H1 (cell line): ENCODE measurements at regions not wholly inside any gene's neighbourhood (a gene's known extent, or its start where the extent isn't known, plus 50 kb on each side); places are given as distances from the start of the nearest gene placed in this dataset.

ENCODE experiments used
- CTCF ChIA-PET: fragments of 300-600 bp; sonication (Branson Sonifier 250); formaldehyde crosslinking; loops from one replicate; lab custom pipeline; 2021; ENCODE audit not compliant: partially characterized antibody; lab: Charles Lee
- POLR2A ChIA-PET: fragments of 300-600 bp; sonication (Branson Sonifier 250); formaldehyde crosslinking; loops from one replicate; lab custom pipeline; 2021; ENCODE audit warnings: inconsistent platforms; ENCODE audit not compliant: partially characterized antibody; lab: Charles Lee
- DNase-seq, 2 experiments: peaks; one replicate each; pipeline versions ENCODE4 v3.0.0 to v3.0.0-alpha.2; 2010 to 2022; ENCODE audit warnings: low spot score in 2 of 2, low read depth in 1 of 2, mixed read lengths in 1 of 2
- FAIRE-seq: peaks from 2 replicates; lab custom pipeline; 2011; peaks lifted over from hg19 to GRCh38; lab: Jason Lieb, UNC
- H2AFZ ChIP-seq: 2 replicates; pipeline ENCODE4 v1.8.1; 2012; ENCODE audit warnings: low read length, inconsistent platforms
- H2AK5ac ChIP-seq: 2 replicates; pipeline ENCODE4 v1.6.1; 2013; ENCODE audit warnings: low read depth, low read length
- H2BK120ac ChIP-seq: replicated peaks from 2 replicates; pipeline ENCODE3; 2013; ENCODE audit warnings: low read depth, low read length, inconsistent platforms
- H2BK12ac ChIP-seq: 2 replicates; pipeline ENCODE4 v1.6.1; 2013; ENCODE audit warnings: low read depth, low read length
- H2BK15ac ChIP-seq: 2 replicates; pipeline ENCODE4 v1.6.1; 2013; ENCODE audit warnings: low read length
- H2BK20ac ChIP-seq: 2 replicates; pipeline ENCODE4 v1.6.1; 2013; ENCODE audit warnings: low read length
- H2BK5ac ChIP-seq: 2 replicates; pipeline ENCODE4 v1.6.1; 2013; ENCODE audit warnings: low read depth, low read length
- H3K14ac ChIP-seq: 2 replicates; pipeline ENCODE4 v1.6.1; 2013; ENCODE audit warnings: inconsistent platforms; ENCODE audit not compliant: insufficient read length
- H3K18ac ChIP-seq: 2 replicates; pipeline ENCODE4 v1.6.1; 2013; ENCODE audit warnings: low read length; ENCODE audit errors: extremely low read depth
- H3K23ac ChIP-seq: 2 replicates; pipeline ENCODE4 v1.6.1; 2013; ENCODE audit warnings: inconsistent platforms; ENCODE audit not compliant: insufficient read length
- H3K23me2 ChIP-seq: 2 replicates; pipeline ENCODE4 v1.6.1; 2013; ENCODE audit warnings: low read depth, low read length
- H3K27ac ChIP-seq: 2 replicates; pipeline ENCODE4 v1.6.1; 2011; ENCODE audit warnings: low read depth, low read length, inconsistent platforms
- H3K27me3 ChIP-seq, 4 experiments: replicated peaks in 1 of 4; 1 replicate in 1 of 4; 2 replicates in 3 of 4; pipeline versions ENCODE4 v1.6.1 to v1.8.1; 2011 to 2013; ENCODE audit warnings: low read length in 3 of 4, mild to moderate bottlenecking in 3 of 4, inconsistent platforms in 2 of 4, mixed read lengths in 2 of 4, moderate library complexity in 1 of 4; ENCODE audit not compliant: control insufficient read depth in 3 of 4, insufficient read depth in 3 of 4; ENCODE audit errors: extremely low read depth in 1 of 4
- H3K36me3 ChIP-seq, 4 experiments: 2 replicates each; pipeline versions ENCODE4 v1.6.1 to v1.8.1; 2011 to 2013; ENCODE audit warnings: mild to moderate bottlenecking in 4 of 4, low read length in 3 of 4, moderate library complexity in 2 of 4, control low read depth in 1 of 4, inconsistent platforms in 1 of 4; ENCODE audit not compliant: insufficient read depth in 4 of 4, control insufficient read depth in 2 of 4
- H3K4ac ChIP-seq: replicated peaks from 2 replicates; pipeline ENCODE3; 2013; ENCODE audit warnings: low read length, low read depth, mixed read lengths, inconsistent platforms; ENCODE audit not compliant: insufficient read length
- H3K4me1 ChIP-seq, 4 experiments: replicated peaks in 1 of 4; 1 replicate in 1 of 4; 2 replicates in 3 of 4; pipeline versions ENCODE4 v1.6.1 to v1.8.1; 2011 to 2013; ENCODE audit warnings: low read length in 3 of 4, inconsistent platforms in 2 of 4, mixed read lengths in 1 of 4; ENCODE audit not compliant: insufficient read depth in 4 of 4, control insufficient read depth in 3 of 4
- H3K4me2 ChIP-seq, 2 experiments: 2 replicates each; pipeline versions ENCODE4 v1.6.1 to v1.8.1; 2011 to 2013; ENCODE audit warnings: low read depth in 2 of 2, low read length in 2 of 2, control low read depth in 1 of 2, inconsistent platforms in 1 of 2, mild to moderate bottlenecking in 1 of 2; ENCODE audit not compliant: insufficient read depth in 1 of 2
- H3K4me3 ChIP-seq, 4 experiments: fragments of 200-600, 300-600 bp in 1 of 4; sonication (generic), shearing (Covaris generic), sonication (Bioruptor Twin) in 1 of 4; 2 replicates each; pipeline versions ENCODE4 v1.5.1 to v1.8.1; 2011 to 2016; ENCODE audit warnings: low read length in 4 of 4, low read depth in 3 of 4, control low read depth in 2 of 4, inconsistent platforms in 2 of 4, mild to moderate bottlenecking in 2 of 4, mixed read lengths in 1 of 4, moderate library complexity in 1 of 4; ENCODE audit not compliant: insufficient read depth in 2 of 4; ENCODE audit errors: extremely low read depth in 1 of 4
- H3K56ac ChIP-seq: replicated peaks from 2 replicates; pipeline ENCODE3; 2013; ENCODE audit warnings: low read depth, mild to moderate bottlenecking, mixed read lengths, low read length, inconsistent platforms; ENCODE audit not compliant: insufficient read length
- H3K79me1 ChIP-seq: 2 replicates; pipeline ENCODE4 v1.6.1; 2013; ENCODE audit warnings: low read depth, low read length, control low read depth
- H3K79me2 ChIP-seq, 2 experiments: 2 replicates each; pipeline versions ENCODE4 v1.6.1 to v1.8.1; 2012 to 2013; ENCODE audit warnings: low read length in 2 of 2, mild to moderate bottlenecking in 2 of 2, inconsistent platforms in 1 of 2; ENCODE audit not compliant: insufficient read depth in 2 of 2, control insufficient read depth in 1 of 2
- H3K9ac ChIP-seq, 4 experiments: replicated peaks in 1 of 4; 1 replicate in 1 of 4; 2 replicates in 3 of 4; pipeline versions ENCODE4 v1.6.1 to v1.8.1; 2011 to 2013; ENCODE audit warnings: low read depth in 3 of 4, low read length in 3 of 4, control low read depth in 2 of 4, mild to moderate bottlenecking in 2 of 4, moderate library complexity in 2 of 4, inconsistent platforms in 1 of 4; ENCODE audit errors: extremely low read depth in 1 of 4
- H3K9me3 ChIP-seq, 2 experiments: 2 replicates each; pipeline versions ENCODE4 v1.6.1 to v1.8.1; 2012 to 2013; ENCODE audit warnings: mild to moderate bottlenecking in 2 of 2, moderate library complexity in 2 of 2, control low read depth in 1 of 2, inconsistent platforms in 1 of 2, low read depth in 1 of 2, low read length in 1 of 2, mixed read lengths in 1 of 2; ENCODE audit not compliant: insufficient read depth in 2 of 2
- H4K20me1 ChIP-seq, 2 experiments: replicated peaks in 1 of 2; 2 replicates each; pipeline versions ENCODE3 to v1.8.1; 2011 to 2013; ENCODE audit warnings: inconsistent platforms in 2 of 2, low read length in 2 of 2, mild to moderate bottlenecking in 1 of 2; ENCODE audit not compliant: insufficient read depth in 2 of 2, control insufficient read depth in 1 of 2
- H4K5ac ChIP-seq: 2 replicates; pipeline ENCODE4 v1.6.1; 2013; ENCODE audit warnings: low read length, low read depth, mixed read lengths, inconsistent platforms; ENCODE audit not compliant: insufficient read length
- H4K8ac ChIP-seq: 2 replicates; pipeline ENCODE4 v1.8.0; 2013; ENCODE audit warnings: mild to moderate bottlenecking, moderate library complexity, low read length, inconsistent platforms; ENCODE audit not compliant: insufficient read depth; ENCODE audit errors: extremely low read depth
- H4K91ac ChIP-seq: replicated peaks from 2 replicates; pipeline ENCODE3; 2013; ENCODE audit warnings: low read length, mixed read lengths, inconsistent platforms; ENCODE audit not compliant: insufficient read length
- CBX5 ChIP-seq: fragments of 300-800, 300-1000 bp; sonication (generic); IDR thresholded peaks from 2 replicates; pipeline ENCODE4 v1.7.1; 2016; ENCODE audit warnings: antibody characterized with exemption, low read length, low read depth
- CHD1 ChIP-seq: IDR thresholded peaks from 2 replicates; pipeline ENCODE4 v1.6.1; 2012; ENCODE audit warnings: low read depth, low read length, improper control_type of control experiment
- EP300 ChIP-seq, 2 experiments: IDR thresholded peaks; 1 replicate in 1 of 2; 2 replicates in 1 of 2; pipeline ENCODE4 v1.6.1; 2011 to 2012; ENCODE audit warnings: low read depth in 2 of 2, low read length in 2 of 2, mild to moderate bottlenecking in 2 of 2, borderline replicate concordance in 1 of 2, inconsistent platforms in 1 of 2, moderate library complexity in 1 of 2
- EZH2 ChIP-seq: fragments of 200-600 bp; sonication (generic); IDR thresholded peaks from 2 replicates; pipeline ENCODE4 v1.7.1; 2012; ENCODE audit warnings: low read depth, mild to moderate bottlenecking, moderate library complexity, low read length, inconsistent platforms; ENCODE audit not compliant: severe bottlenecking
- SAP30 ChIP-seq: fragments of 300-600 bp; sonication (generic); IDR thresholded peaks from 2 replicates; pipeline ENCODE4 v1.7.1; 2012; ENCODE audit warnings: low read length, moderate library complexity, mild to moderate bottlenecking, inconsistent platforms; ENCODE audit not compliant: insufficient read depth, insufficient replicate concordance
- SUZ12 ChIP-seq: fragments of 200-600 bp; sonication (generic); IDR thresholded peaks from 2 replicates; pipeline ENCODE4 v1.6.1; 2012; ENCODE audit warnings: mild to moderate bottlenecking, inconsistent platforms, low read length, moderate library complexity, mixed read lengths
- WGBS, 2 experiments: shearing (Covaris generic) in 1 of 2; methylation state at CpG; one replicate each; pipeline versions ENCODE4 v1.1.6 to v1.1.7; 2013 to 2015; ENCODE audit warnings: low lambda C conversion rate in 2 of 2, mixed read lengths in 2 of 2, inconsistent platforms in 1 of 2, low coverage in 1 of 2, missing lambda C conversion rate in 1 of 2; ENCODE audit not compliant: insufficient replicate concordance in 2 of 2, insufficient coverage in 1 of 2, insufficient read length in 1 of 2; ENCODE audit errors: extremely low coverage in 1 of 2, missing lambda C conversion rate in 1 of 2; 5-methylcytosine and 5-hydroxymethylcytosine counted together

DNA sequence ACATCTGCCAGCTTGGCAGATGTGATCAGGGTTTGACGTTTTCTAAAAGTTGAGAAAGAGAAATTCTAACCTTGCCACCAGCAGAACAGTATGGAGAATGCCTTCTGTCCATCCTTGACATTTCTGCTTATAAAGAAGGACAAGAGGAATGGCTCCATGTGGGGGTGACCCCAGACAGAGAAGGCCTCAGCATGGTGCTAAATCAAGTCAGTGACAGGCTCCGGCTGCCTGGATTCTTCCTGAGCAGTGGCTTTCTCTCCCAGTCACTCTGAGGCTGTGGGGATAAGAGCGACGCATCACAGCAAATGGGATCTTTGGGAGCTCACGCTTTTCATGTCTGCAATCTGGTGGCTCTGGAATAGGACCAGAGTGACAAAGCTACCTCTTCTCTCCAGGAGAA, 640.2 kb upstream of the CAMK1G start:
- Histone ChIP-seq H3K4me1 (no peaks in the 10 kb centered on the region), H2BK20ac (no peak overlapping the region), H2BK12ac (no peak overlapping the region), H3K18ac (no peak overlapping the region), H2BK120ac (no peak overlapping the region), H3K4me2 (no peak overlapping the region), H3K79me2 (no peaks in the 10 kb centered on the region), H3K23ac (no peak overlapping the region), H3K14ac (no peak overlapping the region), H4K91ac (no peak overlapping the region), H3K23me2 (no peaks in the 10 kb centered on the region), H2AK5ac (no peak overlapping the region), H3K56ac (no peak overlapping the region), H3K36me3 (no peaks in the 10 kb centered on the region), H3K9ac (no peak overlapping the region), H3K27me3 (peaks cover 0 to 2% (median 0%) of the 10 kb centered on the region in 4 experiments; a peak in 1 of 7 replicates), H4K8ac (no peak overlapping the region), H3K79me1 (no peaks in the 10 kb centered on the region), H2BK5ac (no peak overlapping the region), H3K4ac (no peak overlapping the region), H4K5ac (no peak overlapping the region), H4K20me1 (no peaks in the 10 kb centered on the region), H3K4me3 (no peak overlapping the region), H3K9me3 (no peaks in the 10 kb centered on the region), H2BK15ac (no peak overlapping the region), H3K27ac (no peak overlapping the region), H2AFZ (no peak overlapping the region)
- ChIA-PET CTCF (no interaction called here), POLR2A (no interaction called here)
- DNase-seq = no peak
- WGBS, 2 experiments = 91% methylated on average over 5 of the region's 5 CpGs; no CpG with 5 or more reads in 1 of the 2 experiments
- TF ChIP-seq CHD1 (no peak), SAP30 (no peak), EZH2 (no peak), CBX5 (no peak), EP300 (IDR thresholded peaks at IDR 0.05; ENCODE audit: borderline replicate concordance in 1 of 2, low read depth in 2 of 2, low read length in 2 of 2) (no peak), SUZ12 (no peak)
- FAIRE-seq = no peak
